Liver (tissue), 8 donors: ENCODE measurements at regions not wholly inside any gene's neighbourhood (a gene's known extent, or its start where the extent isn't known, plus 50 kb on each side); places are given as distances from the start of the nearest gene placed in this dataset.

Experiments
- DNase-seq: peaks from one replicate; pipeline ENCODE4 v3.0.0-alpha.2; 2017; ENCODE audit warnings: low spot score
- H3K27ac ChIP-seq, 2 donors: one replicate each; pipeline ENCODE4 v1.7.0; 2013; ENCODE audit warnings: inconsistent platforms in 2 of 2, low read length in 2 of 2, control low read depth in 1 of 2, low read depth in 1 of 2, mild to moderate bottlenecking in 1 of 2
- H3K27me3 ChIP-seq, 4 donors: one replicate each; pipeline versions ENCODE4 v1.6.1 to v1.7.0; 2013; ENCODE audit warnings: low read length in 3 of 4, inconsistent platforms in 1 of 4, mild to moderate bottlenecking in 1 of 4, moderate library complexity in 1 of 4; ENCODE audit not compliant: control insufficient read depth in 4 of 4, insufficient read depth in 4 of 4
- H3K36me3 ChIP-seq, 4 donors: one replicate each; pipeline versions ENCODE4 v1.6.1 to v1.7.0; 2013; ENCODE audit warnings: low read length in 3 of 4, mild to moderate bottlenecking in 3 of 4, low read depth in 1 of 4, moderate library complexity in 1 of 4; ENCODE audit not compliant: control insufficient read depth in 4 of 4, insufficient read depth in 3 of 4
- H3K4me1 ChIP-seq, 4 donors: one replicate each; pipeline versions ENCODE4 v1.6.1 to v1.7.0; 2013; ENCODE audit warnings: low read length in 3 of 4, mild to moderate bottlenecking in 3 of 4, moderate library complexity in 1 of 4; ENCODE audit not compliant: control insufficient read depth in 4 of 4, insufficient read depth in 4 of 4
- H3K4me3 ChIP-seq, 3 donors: one replicate each; pipeline versions ENCODE4 v1.6.1 to v1.7.0; 2013; ENCODE audit warnings: low read length in 3 of 3, control low read depth in 1 of 3, low read depth in 1 of 3, mild to moderate bottlenecking in 1 of 3
- H3K9ac ChIP-seq, 2 donors: one replicate each; pipeline ENCODE4 v1.7.0; 2013; ENCODE audit warnings: low read length in 2 of 2, mild to moderate bottlenecking in 2 of 2, moderate library complexity in 2 of 2, control low read depth in 1 of 2, low read depth in 1 of 2
- H3K9me3 ChIP-seq, 4 donors: one replicate each; pipeline versions ENCODE4 v1.6.1 to v1.7.0; 2013; ENCODE audit warnings: low read length in 3 of 4; ENCODE audit not compliant: control insufficient read depth in 4 of 4
- ATF3 ChIP-seq: IDR thresholded peaks from 2 replicates; pipeline ENCODE4 v1.6.1; 2016; ENCODE audit warnings: antibody characterized with exemption
- CTCF ChIP-seq: fragments of 150-350 bp; IDR thresholded peaks from 2 replicates; pipeline ENCODE4 v1.5.1; 2017; ENCODE audit warnings: improper control_type of control experiment, low read depth, low read length; ENCODE audit not compliant: missing input control
- EGR1 ChIP-seq, 2 donors: IDR thresholded peaks; 2 replicates each; pipeline ENCODE4 v1.6.1; 2016 to 2018; ENCODE audit warnings: antibody characterized with exemption in 2 of 2, low read depth in 2 of 2
- FOXA1 ChIP-seq: IDR thresholded peaks from 2 replicates; pipeline ENCODE4 v1.6.1; 2016; ENCODE audit warnings: antibody characterized with exemption
- FOXA2 ChIP-seq: IDR thresholded peaks from 2 replicates; pipeline ENCODE4 v1.6.1; 2016; ENCODE audit warnings: antibody characterized with exemption
- GABPA ChIP-seq, 2 donors: IDR thresholded peaks in 1 of 2; conservative IDR thresholded peaks in 1 of 2; 2 replicates each; pipeline ENCODE4 v1.6.1; 2016; ENCODE audit warnings: antibody characterized with exemption in 2 of 2, mild to moderate bottlenecking in 1 of 2, moderate library complexity in 1 of 2
- HNF4A ChIP-seq, 2 donors: conservative IDR thresholded peaks; 2 replicates each; pipeline ENCODE4 v1.6.1; 2016; ENCODE audit warnings: antibody characterized with exemption in 2 of 2, mild to moderate bottlenecking in 2 of 2
- HNF4G ChIP-seq: IDR thresholded peaks from 2 replicates; pipeline ENCODE4 v1.6.1; 2016; ENCODE audit warnings: antibody characterized with exemption
- JUND ChIP-seq, 2 donors: IDR thresholded peaks; 2 replicates each; pipeline ENCODE4 v1.6.1; 2016; ENCODE audit warnings: antibody characterized with exemption in 2 of 2
- MAX ChIP-seq: IDR thresholded peaks from 2 replicates; pipeline ENCODE4 v1.6.1; 2016; ENCODE audit warnings: antibody characterized with exemption
- NR2F2 ChIP-seq: IDR thresholded peaks from 2 replicates; pipeline ENCODE4 v1.6.1; 2016; ENCODE audit warnings: antibody characterized with exemption
- RAD21 ChIP-seq, 2 donors: IDR thresholded peaks; 2 replicates each; pipeline ENCODE4 v1.6.1; 2016; ENCODE audit warnings: antibody characterized with exemption in 2 of 2, mild to moderate bottlenecking in 2 of 2
- REST ChIP-seq: IDR thresholded peaks from 2 replicates; pipeline ENCODE4 v1.6.1; 2016; ENCODE audit warnings: antibody characterized with exemption, mild to moderate bottlenecking
- RXRA ChIP-seq, 2 donors: IDR thresholded peaks; 2 replicates each; pipeline ENCODE4 v1.6.1; 2017 to 2018; ENCODE audit warnings: antibody characterized with exemption in 2 of 2, mild to moderate bottlenecking in 1 of 2
- SP1 ChIP-seq: IDR thresholded peaks from 2 replicates; pipeline ENCODE4 v1.6.1; 2018; ENCODE audit warnings: antibody characterized with exemption, mild to moderate bottlenecking
- TAF1 ChIP-seq: conservative IDR thresholded peaks from 2 replicates; pipeline ENCODE4 v1.6.1; 2016; ENCODE audit warnings: antibody characterized with exemption, mild to moderate bottlenecking
- YY1 ChIP-seq: IDR thresholded peaks from 2 replicates; pipeline ENCODE4 v1.6.1; 2016; ENCODE audit warnings: antibody characterized with exemption, mild to moderate bottlenecking
- ZBTB33 ChIP-seq: IDR thresholded peaks from 2 replicates; pipeline ENCODE4 v1.6.1; 2016; ENCODE audit warnings: antibody characterized with exemption
- WGBS: extraction: QIAGEN DNeasy Blood & Tissue Kit; methylation state at CpG from one replicate; pipeline ENCODE4 v1.1.7; 2013; 5-methylcytosine and 5-hydroxymethylcytosine counted together
- donor health status: healthy.
- donor health status: healthy.
- donor health status: healthy.
- donor health status: healthy.
- donor health status: healthy.

GRCh38 chr4:71216316-71216959 lies 122.4 kb upstream of the SLC4A4 start:
- peaks cover 6 to 24% (median 12%) of the 10 kb centered on the region in 4 donors for H3K4me1 ChIP-seq
- H3K27ac ChIP-seq = peak overlapping the region; percentile 87 to 95
- WGBS = 42% methylated on average over 5 of the region's 5 CpGs
- no peak overlapping the region for H3K4me3 ChIP-seq
- TF ChIP-seq ATF3 (no peak), YY1 (peak; percentile 44), HNF4G (peak; percentile 52), REST (peak; percentile 59), MAX (peak; percentile 78), FOXA1 (no peak), GABPA (IDR thresholded peaks at IDR 0.05 in 1 of 2, conservative IDR thresholded peaks at IDR 0.05 in 1 of 2) (no peak), ZBTB33 (no peak), FOXA2 (peak; percentile 45), RAD21 (IDR thresholded peaks at IDR 0.05) (peak; percentile 32 to 44), SP1 (peak; percentile 70), EGR1 (IDR thresholded peaks at IDR 0.05; ENCODE audit: low read depth in 2 of 2) (peak in 1 of 2 donors; percentile 36), TAF1 (no peak), HNF4A (conservative IDR thresholded peaks at IDR 0.05) (peak; percentile 85 to 90), CTCF (no peak), NR2F2 (peak; percentile 68), RXRA (IDR thresholded peaks at IDR 0.05) (peak; percentile 81 to 91), JUND (IDR thresholded peaks at IDR 0.05) (peak; percentile 39 to 51)
- H3K9me3 ChIP-seq = no peaks in the 10 kb centered on the region
- no peaks in the 10 kb centered on the region for H3K36me3 ChIP-seq
- no peaks in the 10 kb centered on the region for H3K27me3 ChIP-seq
- peak overlapping the region in 1 of 2 donors; percentile 67 for H3K9ac ChIP-seq
- no peak for DNase-seq
